ENCODE measurements at regions not wholly inside any gene's neighbourhood (a gene's known extent, or its start where the extent isn't known, plus 50 kb on each side); places are given as distances from the start of the nearest gene placed in this dataset.

GRCh38 chr2:210756855-210757254 lies 200.5 kb downstream of the CPS1 start:
- H3K36me3 ChIP-seq (replicated peaks; ENCODE audit: insufficient read depth, low read length): no peaks in the 10 kb centered on the region

GRCh38 chr2:210762604-210763588 lies 206.5 kb downstream of the CPS1 start:
- no peak for TF ChIP-seq EZH2 (optimal IDR thresholded peaks at IDR 0.05; ENCODE audit: low read depth, low read length)
- Histone ChIP-seq H3K9ac (ENCODE audit: low read length) (no peak overlapping the region), H3K9me2 (replicated peaks; ENCODE audit: insufficient read depth, low read length) (no peaks in the 10 kb centered on the region), H3K27ac (ENCODE audit: low read length) (no peak overlapping the region), H4K20me1 (ENCODE audit: insufficient read depth, low read length) (no peaks in the 10 kb centered on the region), H3K4me1 (ENCODE audit: low read length) (no peaks in the 10 kb centered on the region), H2AFZ (ENCODE audit: low read length) (no peak overlapping the region), H3K27me3 (replicated peaks; ENCODE audit: insufficient read depth, low read length) (no peaks in the 10 kb centered on the region), H3K36me3 (replicated peaks; ENCODE audit: insufficient read depth, low read length) (no peaks in the 10 kb centered on the region), H3K4me3 (ENCODE audit: low read length) (no peak overlapping the region), H3F3A (ENCODE audit: insufficient read depth, low read length) (no peaks in the 10 kb centered on the region), H3K79me2 (ENCODE audit: low read length) (no peaks in the 10 kb centered on the region), H3K4me2 (ENCODE audit: low read depth, low read length) (no peak overlapping the region), H3K9me3 (replicated peaks; ENCODE audit: insufficient read depth, low read length) (no peaks in the 10 kb centered on the region)
- DNase-seq: no peak

More at GRCh38 chr2:210756855-210757254, 200.5 kb downstream of the CPS1 start:
- H3K9me2 ChIP-seq (replicated peaks; ENCODE audit: insufficient read depth, low read length): no peaks in the 10 kb centered on the region
- TF ChIP-seq EZH2phosphoT487 (IDR thresholded peaks at IDR 0.05; ENCODE audit: low read length): no peak
- TF ChIP-seq EZH2 (optimal IDR thresholded peaks at IDR 0.05; ENCODE audit: low read depth, low read length): no peak
- TF ChIP-seq CTCF (IDR thresholded peaks at IDR 0.05; ENCODE audit: low read length): no peak
- no peak overlapping the region for H3K4me3 ChIP-seq (ENCODE audit: low read length)
- H2AFZ ChIP-seq (ENCODE audit: low read length): no peak overlapping the region
- H3K27ac ChIP-seq (ENCODE audit: low read length): no peak overlapping the region
- H3K79me2 ChIP-seq (ENCODE audit: low read length): no peaks in the 10 kb centered on the region
- no peaks in the 10 kb centered on the region for H3F3A ChIP-seq (ENCODE audit: insufficient read depth, low read length)
- DNase-seq: no peak
- no peak overlapping the region for H3K9ac ChIP-seq (ENCODE audit: low read length)
- no peaks in the 10 kb centered on the region for H4K20me1 ChIP-seq (ENCODE audit: insufficient read depth, low read length)
- H3K4me1 ChIP-seq (ENCODE audit: low read length): no peaks in the 10 kb centered on the region
- no peaks in the 10 kb centered on the region for H3K27me3 ChIP-seq (replicated peaks; ENCODE audit: insufficient read depth, low read length)
- no peaks in the 10 kb centered on the region for H3K9me3 ChIP-seq (replicated peaks; ENCODE audit: insufficient read depth, low read length)
- H3K4me2 ChIP-seq (ENCODE audit: low read depth, low read length): no peak overlapping the region

- H3K9me3 ChIP-seq (replicated peaks; ENCODE audit: insufficient read depth, low read length): no peaks in the 10 kb centered on the region
- H3K27me3 ChIP-seq (replicated peaks; ENCODE audit: insufficient read depth, low read length): no peaks in the 10 kb centered on the region
- no peak for DNase-seq
- no peaks in the 10 kb centered on the region for H3K9me2 ChIP-seq (replicated peaks; ENCODE audit: insufficient read depth, low read length)
- H4K20me1 ChIP-seq (ENCODE audit: insufficient read depth, low read length): no peaks in the 10 kb centered on the region
- no peaks in the 10 kb centered on the region for H3K4me1 ChIP-seq (ENCODE audit: low read length)
- H3K79me2 ChIP-seq (ENCODE audit: low read length): no peaks in the 10 kb centered on the region
- TF ChIP-seq CTCF (IDR thresholded peaks at IDR 0.05; ENCODE audit: low read length) (no peak), EZH2 (optimal IDR thresholded peaks at IDR 0.05; ENCODE audit: low read depth, low read length) (no peak), EZH2phosphoT487 (IDR thresholded peaks at IDR 0.05; ENCODE audit: low read length) (no peak)
- no peaks in the 10 kb centered on the region for H3F3A ChIP-seq (ENCODE audit: insufficient read depth, low read length)
- H3K27ac ChIP-seq (ENCODE audit: low read length): no peak overlapping the region
- H3K36me3 ChIP-seq (replicated peaks; ENCODE audit: insufficient read depth, low read length): no peaks in the 10 kb centered on the region
- H2AFZ ChIP-seq (ENCODE audit: low read length): no peak overlapping the region
- H3K4me3 ChIP-seq (ENCODE audit: low read length): no peak overlapping the region
- H3K4me2 ChIP-seq (ENCODE audit: low read depth, low read length): no peak overlapping the region
- H3K9ac ChIP-seq (ENCODE audit: low read length): no peak overlapping the region
Measured at GRCh38 chr2:210768329-210768910, 212.0 kb downstream of the CPS1 start.
